HG03103 (cell line): ENCODE measurements at regions not wholly inside any gene's neighbourhood (a gene's known extent, or its start where the extent isn't known, plus 50 kb on each side); places are given as distances from the start of the nearest gene placed in this dataset.

ENCODE experiments used
- ATAC-seq: cut with Tn5 transposase; IDR thresholded peaks from one replicate; pipeline ENCODE4 v1.9.1; 2021; ENCODE audit warnings: low read depth; ENCODE audit not compliant: unreplicated experiment

- ATAC-seq: no peak
These were observed 451.5 kb upstream of the ADAMTS5 start for GRCh38 chr21:27418346-27418745.

DNA sequence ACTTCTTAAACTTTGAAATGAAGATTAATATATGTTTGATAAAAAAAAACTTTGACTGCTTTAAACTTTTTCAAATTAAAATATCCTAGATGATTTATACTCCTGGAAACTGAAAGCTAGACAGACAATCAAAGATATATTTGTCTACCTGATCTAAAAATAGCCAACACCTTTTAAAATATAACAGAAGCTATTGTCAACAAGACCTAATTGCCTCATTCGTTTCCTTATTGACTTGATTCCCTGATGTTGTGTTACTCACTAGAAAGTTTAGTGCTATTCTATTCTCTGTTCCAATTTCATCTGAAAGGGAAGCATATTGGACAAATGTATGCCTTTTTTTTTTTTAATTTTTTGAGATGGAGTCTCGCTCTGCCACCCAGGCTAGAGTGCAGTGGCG, 445.6 kb upstream of the ADAMTS5 start:
- no peak for ATAC-seq

DNA sequence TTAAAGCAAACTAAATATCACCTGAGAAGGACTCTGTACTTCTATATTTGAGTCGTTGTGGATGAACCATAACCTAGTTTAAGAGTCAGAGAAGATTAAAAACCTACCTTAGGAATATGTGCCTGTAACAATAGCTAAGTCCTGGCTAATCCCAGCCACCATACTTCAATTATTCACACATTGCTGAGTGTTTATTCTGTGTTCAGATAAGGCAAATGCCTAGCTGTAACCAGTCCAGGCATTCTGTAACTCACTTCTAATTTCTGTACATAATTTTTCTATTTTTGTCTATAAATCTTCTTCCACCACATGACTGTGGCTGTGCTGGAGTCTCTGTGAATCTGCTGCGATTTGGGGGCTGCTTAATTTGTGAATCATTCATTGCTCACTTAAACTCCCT, 441.9 kb upstream of the ADAMTS5 start:
- ATAC-seq: no peak

GRCh38 chr21:27407271-27407670, 440.4 kb upstream of the ADAMTS5 start:
- ATAC-seq: no peak

DNA sequence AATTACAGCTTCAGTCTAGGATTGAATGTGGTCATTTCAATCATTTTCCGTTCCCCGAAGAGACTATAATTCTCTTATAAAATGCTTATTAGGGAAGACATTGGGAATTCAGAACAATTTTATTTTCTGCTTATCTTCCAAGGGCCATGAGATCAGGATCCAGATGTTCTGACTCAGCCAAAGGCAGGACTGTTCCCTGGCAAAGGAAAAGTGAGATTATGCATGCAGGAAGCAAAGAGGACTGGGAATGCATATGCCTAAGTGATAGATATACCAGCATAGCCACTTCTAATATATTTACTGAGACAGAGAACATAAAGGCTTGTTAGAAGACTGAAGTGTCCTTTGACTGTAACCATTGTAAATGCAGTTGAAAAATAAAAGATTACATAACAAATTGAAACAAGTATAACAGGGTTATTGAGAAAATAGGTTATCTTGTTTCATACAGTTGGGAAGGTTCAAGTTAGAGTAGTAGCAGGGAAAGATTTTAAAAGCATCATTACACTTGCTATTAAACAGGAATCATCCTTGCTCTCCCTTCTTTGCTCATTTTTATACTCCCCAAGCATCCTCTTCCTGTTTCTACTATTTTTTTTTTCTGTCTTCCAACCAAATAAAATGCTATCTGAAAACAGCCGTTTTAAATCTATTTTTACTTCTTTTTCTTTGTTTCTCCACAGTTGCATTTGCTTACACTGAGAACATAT, 439.6 kb upstream of the ADAMTS5 start:
- ATAC-seq: no peak

GRCh38 chr21:27403011-27403410, 436.1 kb upstream of the ADAMTS5 start:
- ATAC-seq: no peak

GRCh38 chr21:27400045-27400444, 433.2 kb upstream of the ADAMTS5 start:
- no peak for ATAC-seq

DNA sequence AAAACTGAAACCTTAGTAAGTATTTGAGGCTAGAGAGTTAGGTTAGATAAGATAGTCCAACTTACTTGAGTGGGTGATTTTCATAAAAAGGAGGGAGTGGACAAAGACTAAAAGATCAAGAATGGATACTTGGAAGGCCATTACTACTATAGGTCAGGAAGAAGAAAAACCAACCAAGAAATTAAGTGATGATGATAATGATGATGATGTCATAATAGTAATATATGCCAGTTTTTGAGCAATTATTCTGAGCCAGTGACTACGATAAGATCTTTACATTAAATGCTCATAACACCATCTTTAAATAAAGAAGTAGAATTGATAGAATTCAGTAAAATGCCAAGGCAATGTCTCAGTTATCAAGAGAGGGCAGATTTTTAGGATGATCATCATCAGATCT, 430.7 kb upstream of the ADAMTS5 start:
- ATAC-seq: no peak

DNA sequence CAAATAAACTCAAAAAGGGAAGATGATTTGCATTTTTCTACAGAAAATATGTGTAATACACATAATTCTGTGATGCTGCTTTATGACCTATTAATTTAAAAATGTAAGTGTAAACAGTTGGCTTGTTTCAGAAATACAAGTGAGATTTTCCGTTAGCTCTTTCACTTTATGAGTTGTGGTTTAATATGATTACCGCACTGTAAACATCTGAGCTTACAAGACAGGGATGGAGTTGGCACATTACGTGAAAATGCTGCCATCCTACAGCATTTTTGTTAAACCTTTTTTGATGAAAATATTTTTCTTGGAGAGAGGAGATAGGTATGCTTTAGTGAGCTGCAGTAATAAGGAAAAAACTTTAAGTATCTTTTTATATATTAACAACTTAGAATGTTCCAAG, 426.8 kb upstream of the ADAMTS5 start:
- ATAC-seq: no peak

DNA sequence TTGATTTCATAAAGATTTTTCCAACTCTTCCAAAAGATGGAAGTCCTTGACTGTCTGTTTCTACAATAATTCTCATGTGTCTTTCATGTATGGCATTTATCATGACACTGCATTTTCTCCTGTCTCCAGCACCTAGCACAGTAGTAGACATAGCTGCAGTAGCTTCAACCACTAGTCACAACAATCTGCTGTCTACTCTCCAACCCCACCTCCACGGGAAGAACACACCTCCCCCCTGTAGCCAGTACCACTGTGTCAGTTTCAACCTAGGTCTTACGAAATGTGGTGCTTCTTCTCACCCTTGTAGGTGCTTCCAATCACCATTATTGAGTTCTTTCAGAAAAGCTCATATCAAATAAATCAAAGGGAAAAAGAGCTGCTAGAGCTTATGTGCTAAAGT, 425.1 kb upstream of the ADAMTS5 start:
- ATAC-seq: no peak

DNA sequence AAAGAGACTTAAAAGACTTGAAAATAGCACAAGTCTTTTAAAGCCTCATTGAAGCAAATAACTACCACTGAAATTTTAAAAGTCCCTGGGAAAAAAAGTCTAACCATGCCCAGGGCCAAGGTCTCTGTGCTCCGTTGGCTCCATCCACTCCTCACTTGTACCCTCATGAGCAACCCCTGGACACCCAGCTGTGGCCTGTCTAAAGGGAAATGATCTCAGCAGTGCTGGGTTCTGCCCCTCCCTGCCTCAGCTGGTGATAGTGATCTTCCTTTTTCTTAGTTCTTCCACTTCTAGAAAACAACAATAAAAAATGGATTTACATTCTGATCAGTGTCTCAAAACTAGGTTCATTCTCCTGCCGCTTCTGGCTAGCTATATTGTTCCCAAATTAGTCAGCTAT, 423.5 kb upstream of the ADAMTS5 start:
- ATAC-seq: no peak

DNA sequence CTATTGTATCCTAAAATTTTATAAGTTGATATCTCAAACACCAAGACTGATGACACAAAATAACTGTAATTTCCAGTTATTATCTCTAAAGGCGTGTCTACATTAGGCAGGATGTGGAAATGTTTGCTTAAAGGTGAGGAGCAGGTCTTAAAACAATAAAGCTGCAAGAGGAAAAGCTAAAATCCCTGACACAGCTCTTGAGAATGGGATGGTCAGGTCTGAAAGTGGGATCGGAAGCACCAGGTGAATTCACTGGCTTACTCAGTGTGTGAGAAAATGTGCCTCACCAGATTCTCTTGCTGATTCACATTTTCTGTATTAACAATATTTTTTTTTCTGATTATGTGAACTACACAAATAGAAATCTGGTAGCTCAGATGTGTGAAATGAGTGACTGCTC, 421.9 kb upstream of the ADAMTS5 start:
- no peak for ATAC-seq

- ATAC-seq: no peak
These were observed 415.5 kb upstream of the ADAMTS5 start for GRCh38 chr21:27382404-27382803.

DNA sequence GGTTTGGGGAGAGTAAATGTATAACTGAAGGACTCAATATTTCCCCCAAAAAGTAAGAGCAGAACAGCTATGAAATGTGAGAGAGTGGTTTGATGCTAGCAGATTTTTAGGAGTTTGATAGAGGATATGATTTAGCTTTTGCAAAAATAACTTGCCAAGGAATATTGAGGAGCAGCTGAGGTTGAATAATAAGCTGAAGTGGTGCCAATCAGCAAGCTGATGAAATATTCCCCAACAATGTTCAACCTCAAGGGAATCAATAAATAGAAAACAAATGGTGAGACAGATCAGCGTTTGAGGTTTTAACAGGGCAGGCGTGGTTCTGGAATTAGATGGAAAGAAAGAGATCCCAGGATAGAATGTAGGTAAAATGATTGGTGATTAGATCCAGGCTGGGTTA, 413.4 kb upstream of the ADAMTS5 start:
- ATAC-seq: no peak

- no peak for ATAC-seq
These were observed 412.5 kb upstream of the ADAMTS5 start for GRCh38 chr21:27379354-27379753.

- no peak for ATAC-seq
These were observed 405.5 kb upstream of the ADAMTS5 start for GRCh38 chr21:27372381-27372780.

- no peak for ATAC-seq
These were observed 405.1 kb upstream of the ADAMTS5 start for GRCh38 chr21:27371975-27372331.

GRCh38 chr21:27371115-27371974, 404.5 kb upstream of the ADAMTS5 start:
- no peak for ATAC-seq

- no peak for ATAC-seq
These were observed 403.2 kb upstream of the ADAMTS5 start for GRCh38 chr21:27369978-27370571.

- no peak for ATAC-seq
These were observed 402.3 kb upstream of the ADAMTS5 start for GRCh38 chr21:27369234-27369633.

DNA sequence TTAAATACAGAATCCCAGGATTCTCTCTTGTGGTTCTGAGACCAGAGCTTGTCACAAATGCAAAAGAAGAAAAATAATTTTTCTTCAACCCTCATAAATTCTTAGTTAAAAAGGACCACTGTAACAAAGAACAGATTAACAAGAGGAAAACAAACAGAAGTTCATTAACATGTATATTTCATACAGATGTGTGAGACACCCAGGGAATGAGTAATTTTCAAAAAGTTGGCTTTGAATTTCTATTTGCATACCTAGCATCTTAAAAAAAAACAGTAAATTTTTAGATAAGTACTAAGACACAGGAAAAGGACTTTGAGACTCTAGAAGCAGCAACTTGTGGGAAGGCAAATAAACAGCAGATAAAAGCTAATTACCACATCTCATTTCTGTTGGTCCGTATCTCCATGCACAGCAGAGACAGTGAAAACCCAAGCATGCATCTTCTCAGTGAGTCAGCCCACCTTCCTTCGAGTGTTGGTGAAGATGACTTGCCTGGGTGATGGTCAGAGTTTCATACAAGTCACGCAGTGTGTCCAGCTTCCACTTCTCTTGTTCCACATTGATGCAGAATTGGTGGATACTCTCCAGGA, 399.9 kb upstream of the ADAMTS5 start:
- ATAC-seq: no peak
